A549 (cell line): ENCODE measurements at regions not wholly inside any gene's neighbourhood (a gene's known extent, or its start where the extent isn't known, plus 50 kb on each side); places are given as distances from the start of the nearest gene placed in this dataset.

Experiments
- ATAC-seq, 2 experiments: fragments of 200-7000 bp in 1 of 2; fragments of >200 bp in 1 of 2; cut with Nextera tagmentation in 1 of 2; cut with Tn5 transposase in 1 of 2; 3 replicates each; pipeline versions ENCODE4 v1.8.0 to v1.9.1; 2018 to 2020; ENCODE audit warnings: mild to moderate bottlenecking in 1 of 2, moderate library complexity in 1 of 2
- CTCF ChIA-PET: fragments of 300-600 bp; sonication (Branson Sonifier 250); formaldehyde crosslinking; extraction: SDS; loops from one replicate; lab custom pipeline; 2021; ENCODE audit warnings: antibody characterized with exemption, inconsistent platforms; lab: Yijun Ruan, JAX
- POLR2A ChIA-PET: fragments of 350-600 bp; formaldehyde crosslinking; extraction: SDS; loops from one replicate; lab custom pipeline; 2021; ENCODE audit warnings: antibody characterized with exemption, inconsistent platforms; lab: Yijun Ruan, JAX
- DNase-seq, 2 experiments: peaks; one replicate each; pipeline versions ENCODE4 v3.0.0 to v3.0.0-alpha.2; 2011 to 2016; ENCODE audit warnings: low read depth in 1 of 2, low spot score in 1 of 2
- FAIRE-seq: peaks from 2 replicates; lab custom pipeline; 2011; peaks lifted over from hg19 to GRCh38; lab: Jason Lieb, UNC
- H3K27ac ChIP-seq, 2 experiments: fragments of >200 bp; sonication (Bioruptor Twin); formaldehyde crosslinking; 3 replicates each; pipeline ENCODE4 v1.5.1; 2016 to 2017
- H3K4me1 ChIP-seq: fragments of >200 bp; sonication (Bioruptor Twin); formaldehyde crosslinking; 3 replicates; pipeline ENCODE4 v1.6.1; 2016
- H3K4me2 ChIP-seq: fragments of >200 bp; sonication (Bioruptor Twin); formaldehyde crosslinking; 3 replicates; pipeline ENCODE4 v1.6.1; 2016
- H3K4me3 ChIP-seq: fragments of >200 bp; sonication (Bioruptor Twin); formaldehyde crosslinking; 3 replicates; pipeline ENCODE4 v1.5.1; 2016
- H3K9me3 ChIP-seq: fragments of >200 bp; sonication (Bioruptor Twin); formaldehyde crosslinking; 3 replicates; pipeline ENCODE4 v1.6.1; 2016
- ATOH8 ChIP-seq: fragments of 250-450 bp; sonication (Bioruptor Pico); IDR thresholded peaks from 2 replicates; pipeline ENCODE4 v1.5.0; 2020; ENCODE audit warnings: low read depth, mild to moderate bottlenecking, moderate library complexity
- BHLHE40 ChIP-seq: IDR thresholded peaks from 2 replicates; pipeline ENCODE4 v1.6.1; 2012; ENCODE audit warnings: low read depth, low read length, inconsistent platforms
- CEBPB ChIP-seq, 2 experiments: fragments of >200 bp in 1 of 2; sonication (Bioruptor Twin) in 1 of 2; formaldehyde crosslinking in 1 of 2; IDR thresholded peaks; 2 replicates each; pipeline ENCODE4 v1.6.1; 2012 to 2016
- CHD2 ChIP-seq: fragments of 150-350 bp; IDR thresholded peaks from 2 replicates; pipeline ENCODE4 v1.6.1; 2014; ENCODE audit warnings: low read length; ENCODE audit not compliant: partially characterized antibody
- CTCF ChIP-seq: fragments of >200 bp; sonication (Bioruptor Twin); formaldehyde crosslinking; IDR thresholded peaks from 3 replicates; pipeline ENCODE4 v1.5.1; 2016
- E2F6 ChIP-seq: IDR thresholded peaks from 2 replicates; pipeline ENCODE4 v1.6.1; 2012; ENCODE audit warnings: low read depth, borderline replicate concordance
- ELK1 ChIP-seq: fragments of 150-350 bp; IDR thresholded peaks from 2 replicates; pipeline ENCODE4 v1.6.1; 2014; ENCODE audit warnings: low read depth, mild to moderate bottlenecking, low read length
- FOSB ChIP-seq: fragments of 250-450 bp; sonication (Bioruptor Pico); IDR thresholded peaks from 2 replicates; pipeline ENCODE4 v1.5.0; 2020; ENCODE audit warnings: mild to moderate bottlenecking, moderate library complexity
- FOSL2 ChIP-seq, 2 experiments: fragments of 450-650 bp in 1 of 2; fragments of >200 bp in 1 of 2; sonication (Bioruptor Twin) in 1 of 2; formaldehyde crosslinking; IDR thresholded peaks; 2 replicates each; pipeline versions ENCODE4 v1.5.0 to v1.6.1; 2016 to 2020; ENCODE audit warnings: mild to moderate bottlenecking in 1 of 2, moderate library complexity in 1 of 2
- HES2 ChIP-seq: fragments of >200 bp; sonication (Bioruptor Twin); formaldehyde crosslinking; IDR thresholded peaks from 2 replicates; pipeline ENCODE4 v1.6.1; 2016
- HOXA7 ChIP-seq: fragments of 250-450 bp; sonication (Bioruptor Pico); IDR thresholded peaks from 2 replicates; pipeline ENCODE4 v1.5.0; 2020; ENCODE audit warnings: mild to moderate bottlenecking, moderate library complexity
- HOXB5 ChIP-seq: fragments of 250-450 bp; sonication (Bioruptor Pico); IDR thresholded peaks from 2 replicates; pipeline ENCODE4 v1.5.0; 2020; ENCODE audit warnings: mild to moderate bottlenecking, moderate library complexity
- JUN ChIP-seq, 2 experiments: fragments of >200 bp; sonication (Bioruptor Twin); formaldehyde crosslinking; IDR thresholded peaks; 2 replicates in 1 of 2; 3 replicates in 1 of 2; pipeline ENCODE4 v1.6.1; 2016 to 2017
- KDM1A ChIP-seq: fragments of 200-600 bp; sonication (generic); IDR thresholded peaks from 2 replicates; pipeline ENCODE4 v1.6.1; 2016; ENCODE audit warnings: low read depth, mild to moderate bottlenecking
- NPAS2 ChIP-seq: fragments of 250-450 bp; sonication (Bioruptor Pico); IDR thresholded peaks from 2 replicates; pipeline ENCODE4 v1.8.0; 2022; ENCODE audit warnings: mild to moderate bottlenecking, moderate library complexity, borderline replicate concordance
- POLR2AphosphoS2 ChIP-seq: conservative IDR thresholded peaks from 2 replicates; pipeline ENCODE4 v1.6.1; 2012; ENCODE audit warnings: low read length, improper control_type of control experiment, inconsistent platforms
- RARB ChIP-seq: fragments of 250-450 bp; sonication (Bioruptor Pico); IDR thresholded peaks from 2 replicates; pipeline ENCODE4 v1.8.0; 2021; ENCODE audit warnings: mild to moderate bottlenecking, moderate library complexity
- REST ChIP-seq: fragments of 200-600 bp; sonication (generic); IDR thresholded peaks from 2 replicates; pipeline ENCODE4 v1.6.1; 2016; ENCODE audit warnings: antibody characterized with exemption, mild to moderate bottlenecking, moderate library complexity
- RFX5 ChIP-seq: fragments of 450-650 bp; IDR thresholded peaks from 2 replicates; pipeline ENCODE4 v1.7.1; 2014; ENCODE audit warnings: antibody characterized with exemption, mild to moderate bottlenecking, moderate library complexity
- RNF2 ChIP-seq: fragments of 200-600 bp; sonication (generic); IDR thresholded peaks from 2 replicates; pipeline ENCODE4 v1.6.1; 2016; ENCODE audit warnings: low read depth, mild to moderate bottlenecking, antibody characterized with exemption, moderate library complexity, borderline replicate concordance
- TP53 ChIP-seq: fragments of 250-450 bp; sonication (Bioruptor Pico); IDR thresholded peaks from 2 replicates; pipeline ENCODE4 v1.5.0; 2021; ENCODE audit warnings: mild to moderate bottlenecking, moderate library complexity
- ZC3H11A ChIP-seq: fragments of 450-650 bp; IDR thresholded peaks from 2 replicates; pipeline ENCODE4 v1.6.1; 2014; ENCODE audit warnings: antibody characterized with exemption, mild to moderate bottlenecking
- ZFP36 ChIP-seq: fragments of 450-650 bp; IDR thresholded peaks from 2 replicates; pipeline ENCODE4 v1.6.1; 2014; ENCODE audit warnings: borderline replicate concordance; ENCODE audit not compliant: partially characterized antibody
- ZSCAN20 ChIP-seq: fragments of 250-450 bp; sonication (Bioruptor Pico); IDR thresholded peaks from 2 replicates; pipeline ENCODE4 v1.8.0; 2022; ENCODE audit warnings: mild to moderate bottlenecking, moderate library complexity
- WGBS: methylation state at CpG from one replicate; pipeline ENCODE4 v1.1.6; 2017; ENCODE audit errors: missing lambda C conversion rate; 5-methylcytosine and 5-hydroxymethylcytosine counted together
- TF ChIP-seq, protein P1 (sequence below): fragments of 250-450 bp; sonication (Bioruptor Pico); IDR thresholded peaks from 2 replicates; pipeline ENCODE4 v1.5.0; 2021; ENCODE audit warnings: mild to moderate bottlenecking, moderate library complexity, borderline replicate concordance

DNA sequence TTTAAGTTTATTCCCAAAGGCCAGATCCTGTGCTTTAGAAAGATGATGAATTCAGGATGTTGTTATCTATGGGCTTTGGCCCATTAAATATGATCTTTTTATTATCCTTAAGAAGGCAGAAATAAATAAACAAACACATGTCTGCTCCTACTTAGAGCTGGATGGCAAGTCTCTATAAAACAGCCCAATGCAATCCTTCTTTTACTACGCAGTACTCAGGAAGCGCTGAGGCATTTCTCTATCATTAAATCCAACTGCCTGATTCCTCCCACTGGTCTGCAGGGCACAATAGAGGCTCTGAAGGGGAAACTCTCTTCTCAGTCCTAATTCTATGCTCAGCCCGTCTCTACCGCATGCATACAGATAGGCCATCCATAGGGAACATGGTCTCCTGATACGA, 144.5 kb upstream of the TMEM72 start:
- ATAC-seq: no peak
- TF ChIP-seq HES2: no peak
- no peak for TF ChIP-seq E2F6
- TF ChIP-seq ZFP36: no peak
- no peak for TF ChIP-seq ATOH8 (CRISPR knock-in tag)
- no peak for TF ChIP-seq JUN (IDR thresholded peaks at IDR 0.05)
- no peak for TF ChIP-seq FOSL2 (IDR thresholded peaks at IDR 0.05)
- no peak for TF ChIP-seq FOSL2 (CRISPR knock-in tag; IDR thresholded peaks at IDR 0.05)
- TF ChIP-seq BHLHE40: no peak
- TF ChIP-seq ZC3H11A: no peak
- TF ChIP-seq ELK1: no peak
- TF ChIP-seq HOXA7: no peak
- TF ChIP-seq RARB (CRISPR knock-in tag): no peak
- TF ChIP-seq ZSCAN20 (CRISPR knock-in tag): no peak
- TF ChIP-seq, protein P1, sequence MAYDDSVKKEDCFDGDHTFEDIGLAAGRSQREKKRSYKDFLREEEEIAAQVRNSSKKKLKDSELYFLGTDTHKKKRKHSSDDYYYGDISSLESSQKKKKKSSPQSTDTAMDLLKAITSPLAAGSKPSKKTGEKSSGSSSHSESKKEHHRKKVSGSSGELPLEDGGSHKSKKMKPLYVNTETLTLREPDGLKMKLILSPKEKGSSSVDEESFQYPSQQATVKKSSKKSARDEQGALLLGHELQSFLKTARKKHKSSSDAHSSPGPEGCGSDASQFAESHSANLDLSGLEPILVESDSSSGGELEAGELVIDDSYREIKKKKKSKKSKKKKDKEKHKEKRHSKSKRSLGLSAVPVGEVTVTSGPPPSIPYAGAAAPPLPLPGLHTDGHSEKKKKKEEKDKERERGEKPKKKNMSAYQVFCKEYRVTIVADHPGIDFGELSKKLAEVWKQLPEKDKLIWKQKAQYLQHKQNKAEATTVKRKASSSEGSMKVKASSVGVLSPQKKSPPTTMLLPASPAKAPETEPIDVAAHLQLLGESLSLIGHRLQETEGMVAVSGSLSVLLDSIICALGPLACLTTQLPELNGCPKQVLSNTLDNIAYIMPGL (CRISPR knock-in tag): no peak
- no peak for TF ChIP-seq POLR2AphosphoS2
- no peak for TF ChIP-seq RFX5
- DNase-seq: no peak
- ChIA-PET CTCF (no interaction called here), POLR2A (no interaction called here)
- Histone ChIP-seq H3K4me1 (no peaks in the 10 kb centered on the region), H3K27ac (no peak overlapping the region), H3K4me2 (no peak overlapping the region), H3K9me3 (no peaks in the 10 kb centered on the region), H3K4me3 (no peak overlapping the region)
- 55% methylated on average over 5 of the region's 5 CpGs for WGBS
- no peak for FAIRE-seq

GRCh38 chr10:44769450-44769849, 141.7 kb upstream of the TMEM72 start:
- no peaks in the 10 kb centered on the region for H3K4me1 ChIP-seq
- WGBS: 0% methylated on average over 1 of the region's 1 CpG
- no peak overlapping the region for H3K27ac ChIP-seq
- no peaks in the 10 kb centered on the region for H3K9me3 ChIP-seq
- no peak overlapping the region for H3K4me2 ChIP-seq
- DNase-seq (no peak), FAIRE-seq (no peak), ATAC-seq (no peak)
- CTCF ChIA-PET: no interaction called here
- H3K4me3 ChIP-seq: no peak overlapping the region
- POLR2A ChIA-PET: no interaction called here
- TF ChIP-seq CHD2: no peak
- no peak for TF ChIP-seq FOSB (CRISPR knock-in tag)
- no peak for TF ChIP-seq CTCF
- no peak for TF ChIP-seq RNF2
- TF ChIP-seq, protein P1 (CRISPR knock-in tag): no peak
- no peak for TF ChIP-seq KDM1A
- no peak for TF ChIP-seq REST
- no peak for TF ChIP-seq NPAS2 (CRISPR knock-in tag)
- no peak for TF ChIP-seq TP53 (CRISPR knock-in tag)
- TF ChIP-seq HOXB5: no peak
- no peak for TF ChIP-seq CEBPB (IDR thresholded peaks at IDR 0.05)
